ENCODE measurements at regions not wholly inside any gene's neighbourhood (a gene's known extent, or its start where the extent isn't known, plus 50 kb on each side); places are given as distances from the start of the nearest gene placed in this dataset.

DNA sequence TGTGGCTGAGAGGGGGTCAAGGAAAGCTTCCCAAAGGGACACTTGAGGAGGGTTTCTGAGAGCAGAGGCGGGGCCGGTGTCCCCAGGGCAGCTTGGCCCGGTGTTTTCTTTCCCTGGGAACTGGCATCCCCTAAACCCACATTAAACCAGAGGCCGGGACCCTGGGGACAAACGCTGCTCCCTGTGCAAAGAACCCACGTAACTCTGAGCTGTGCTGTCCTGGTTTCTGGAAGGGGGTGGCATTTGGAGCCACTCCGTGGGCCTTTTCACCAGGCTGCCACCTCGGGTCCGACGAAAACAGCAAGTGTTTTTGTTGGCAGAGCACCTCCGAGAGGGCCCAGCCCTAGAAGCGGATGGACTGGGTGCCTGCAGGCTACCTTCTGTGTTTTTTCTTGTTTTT lies 100.2 kb upstream of the ANO1 start:
- Histone ChIP-seq H3K27me3 (peaks cover 18% of the 10 kb centered on the region), H3K36me3 (no peaks in the 10 kb centered on the region), H3K4me3 (no peak overlapping the region), H3K27ac (no peak overlapping the region), H3K9me3 (no peaks in the 10 kb centered on the region), H3K4me1 (peaks cover 0 to 6% (median 0%) of the 10 kb centered on the region in 4 donors)
- DNase-seq = no peak
- WGBS, 2 donors (ENCODE audit: low coverage in 1 of 2) = 75 to 85% methylated on average over 4 to 12 of the region's 12 CpGs
- TF ChIP-seq EP300 (IDR thresholded peaks at IDR 0.05; ENCODE audit: low read depth) (no peak), POLR2A (IDR thresholded peaks at IDR 0.05) (no peak), POLR2AphosphoS5 (IDR thresholded peaks at IDR 0.05) (no peak)
- TF ChIP-seq, protein P1, sequence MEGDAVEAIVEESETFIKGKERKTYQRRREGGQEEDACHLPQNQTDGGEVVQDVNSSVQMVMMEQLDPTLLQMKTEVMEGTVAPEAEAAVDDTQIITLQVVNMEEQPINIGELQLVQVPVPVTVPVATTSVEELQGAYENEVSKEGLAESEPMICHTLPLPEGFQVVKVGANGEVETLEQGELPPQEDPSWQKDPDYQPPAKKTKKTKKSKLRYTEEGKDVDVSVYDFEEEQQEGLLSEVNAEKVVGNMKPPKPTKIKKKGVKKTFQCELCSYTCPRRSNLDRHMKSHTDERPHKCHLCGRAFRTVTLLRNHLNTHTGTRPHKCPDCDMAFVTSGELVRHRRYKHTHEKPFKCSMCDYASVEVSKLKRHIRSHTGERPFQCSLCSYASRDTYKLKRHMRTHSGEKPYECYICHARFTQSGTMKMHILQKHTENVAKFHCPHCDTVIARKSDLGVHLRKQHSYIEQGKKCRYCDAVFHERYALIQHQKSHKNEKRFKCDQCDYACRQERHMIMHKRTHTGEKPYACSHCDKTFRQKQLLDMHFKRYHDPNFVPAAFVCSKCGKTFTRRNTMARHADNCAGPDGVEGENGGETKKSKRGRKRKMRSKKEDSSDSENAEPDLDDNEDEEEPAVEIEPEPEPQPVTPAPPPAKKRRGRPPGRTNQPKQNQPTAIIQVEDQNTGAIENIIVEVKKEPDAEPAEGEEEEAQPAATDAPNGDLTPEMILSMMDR (IDR thresholded peaks at IDR 0.05) = no peak
- in situ Hi-C loops (cut with MboI; ENCODE audit: low pct_ligation_motif_present in 1 of 4, low pct_unique_long_range_greater_than_20kb in 1 of 4, low sequenced_read_pairs in 3 of 4) = no loop called here
- intact Hi-C loops (cut with DNase I; ENCODE audit: low total_unique reads) = no loop called here

DNA sequence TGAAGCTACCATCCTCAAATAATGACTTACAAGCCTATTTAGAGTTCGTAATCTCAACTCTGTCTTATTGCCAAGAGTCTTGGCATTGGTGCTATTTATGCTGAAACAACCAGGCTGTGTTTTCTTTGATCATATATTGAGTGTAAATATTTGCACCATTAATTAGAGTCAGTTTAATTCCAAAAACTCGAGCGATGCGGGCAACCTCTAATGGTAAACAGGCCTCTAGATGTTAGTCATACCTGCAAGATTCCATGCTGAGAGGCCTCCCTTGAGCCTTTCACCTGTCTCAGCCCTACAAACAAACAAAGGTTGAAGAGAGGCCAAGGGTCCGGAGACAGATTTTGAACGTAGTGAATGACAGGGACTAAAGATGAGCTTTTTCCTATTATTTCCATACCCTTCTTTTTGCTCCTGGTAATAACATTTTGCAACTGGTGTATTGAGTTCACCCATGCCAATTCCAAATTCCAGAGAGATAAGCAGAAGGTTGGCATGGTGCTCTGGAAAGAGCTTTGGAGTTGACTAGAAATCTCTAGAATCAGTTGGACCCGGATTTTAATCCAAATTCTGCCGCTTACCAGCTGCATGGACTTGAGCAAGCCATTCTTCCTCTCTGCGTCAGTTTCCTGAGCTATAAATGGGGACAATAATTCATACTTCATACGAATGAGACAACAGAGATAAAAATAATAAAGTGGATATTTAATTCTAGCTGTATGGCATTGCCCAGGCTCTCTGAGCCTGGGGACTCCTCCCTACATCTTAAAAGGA lies 99.1 kb upstream of the ANO1 start:
- in situ Hi-C loops (cut with MboI; ENCODE audit: low pct_ligation_motif_present in 1 of 4, low pct_unique_long_range_greater_than_20kb in 1 of 4, low sequenced_read_pairs in 3 of 4) (no loop called here), intact Hi-C loops (cut with DNase I; ENCODE audit: low total_unique reads) (no loop called here)
- H3K9me3 ChIP-seq = no peaks in the 10 kb centered on the region
- no peak overlapping the region for H3K4me3 ChIP-seq
- no peak for DNase-seq
- WGBS, 2 donors (ENCODE audit: low coverage in 1 of 2) = 73 to 79% methylated on average over 8 to 10 of the region's 10 CpGs
- peaks cover 29% of the 10 kb centered on the region for H3K27me3 ChIP-seq
- no peaks in the 10 kb centered on the region for H3K36me3 ChIP-seq
- TF ChIP-seq POLR2A (IDR thresholded peaks at IDR 0.05) (no peak), EP300 (IDR thresholded peaks at IDR 0.05; ENCODE audit: low read depth) (no peak), POLR2AphosphoS5 (IDR thresholded peaks at IDR 0.05) (no peak)
- TF ChIP-seq, protein P1 (IDR thresholded peaks at IDR 0.05) = no peak
- H3K27ac ChIP-seq = no peak overlapping the region
- peaks cover 0 to 4% (median 0%) of the 10 kb centered on the region in 4 donors for H3K4me1 ChIP-seq

DNA sequence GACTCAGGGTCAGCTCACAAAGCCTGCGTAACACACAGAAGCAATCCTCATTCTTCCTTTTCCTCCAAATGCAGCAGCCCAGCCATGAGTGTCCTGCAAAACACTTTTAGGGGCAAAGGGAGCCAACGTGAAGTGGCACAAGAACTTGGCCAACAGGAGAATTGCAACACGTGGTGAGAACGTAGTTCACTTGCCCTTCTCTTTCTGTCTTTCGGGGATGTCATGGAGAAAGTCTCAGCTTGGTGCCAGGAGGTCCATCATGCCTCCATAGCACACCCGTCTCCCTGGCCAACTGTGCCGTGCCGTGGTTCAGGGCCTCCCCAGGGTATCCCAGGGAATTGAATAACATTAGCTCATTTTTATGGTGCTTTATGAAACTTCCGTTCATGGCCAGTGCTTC lies 98.5 kb upstream of the ANO1 start:
- WGBS, 2 donors (ENCODE audit: low coverage in 1 of 2) = 71 to 100% methylated on average over 1 to 9 of the region's 9 CpGs
- no peaks in the 10 kb centered on the region for H3K9me3 ChIP-seq
- in situ Hi-C loops (cut with MboI; ENCODE audit: low pct_ligation_motif_present in 1 of 4, low pct_unique_long_range_greater_than_20kb in 1 of 4, low sequenced_read_pairs in 3 of 4) (no loop called here), intact Hi-C loops (cut with DNase I; ENCODE audit: low total_unique reads) (no loop called here)
- no peaks in the 10 kb centered on the region for H3K36me3 ChIP-seq
- TF ChIP-seq, protein P1 (IDR thresholded peaks at IDR 0.05) = no peak
- no peak for TF ChIP-seq POLR2AphosphoS5 (IDR thresholded peaks at IDR 0.05)
- no peak for TF ChIP-seq POLR2A (IDR thresholded peaks at IDR 0.05)
- H3K4me3 ChIP-seq = no peak overlapping the region
- H3K4me1 ChIP-seq = no peaks in the 10 kb centered on the region
- H3K27me3 ChIP-seq = peaks cover 35% of the 10 kb centered on the region
- DNase-seq = no peak
- H3K27ac ChIP-seq = no peak overlapping the region

DNA sequence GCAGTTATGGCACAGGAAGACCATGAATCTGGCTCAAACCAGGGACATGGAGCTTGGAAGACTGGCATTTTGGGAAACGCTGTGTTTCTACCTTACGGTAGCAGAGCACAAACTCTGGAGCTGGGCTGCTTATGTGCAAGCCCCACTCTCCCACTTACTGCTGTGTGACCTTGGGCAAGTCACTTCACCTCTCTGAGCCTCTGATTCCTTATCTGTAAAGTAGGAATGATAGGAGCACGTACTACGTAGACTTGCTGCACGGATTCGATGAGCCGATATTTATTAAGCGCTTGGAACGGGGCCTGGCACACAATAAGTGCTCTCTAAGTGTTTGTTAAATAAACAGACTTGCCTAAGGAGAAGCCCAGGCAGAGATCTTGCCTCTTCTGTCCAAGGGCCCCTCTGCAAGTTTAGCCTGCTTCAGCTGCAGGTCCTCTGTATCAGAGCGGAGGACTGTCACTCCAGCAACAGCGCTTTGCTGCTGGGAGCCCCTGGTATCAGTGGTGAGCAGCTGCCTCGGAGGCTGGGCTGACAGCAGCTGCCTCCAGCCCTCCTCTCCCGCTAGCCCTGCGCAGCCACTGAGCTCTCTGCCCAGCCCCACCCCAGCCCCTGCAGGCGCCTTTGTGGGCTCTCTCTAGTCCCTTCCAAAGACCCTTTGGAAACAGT lies 96.9 kb upstream of the ANO1 start:
- Histone ChIP-seq H3K9me3 (no peaks in the 10 kb centered on the region), H3K27ac (no peak overlapping the region), H3K27me3 (peaks cover 51% of the 10 kb centered on the region), H3K36me3 (no peaks in the 10 kb centered on the region), H3K4me3 (no peak overlapping the region), H3K4me1 (peaks cover 0 to 14% (median 13%) of the 10 kb centered on the region in 4 donors)
- intact Hi-C loops (cut with DNase I; ENCODE audit: low total_unique reads) (no loop called here), in situ Hi-C loops (cut with MboI; ENCODE audit: low pct_ligation_motif_present in 1 of 4, low pct_unique_long_range_greater_than_20kb in 1 of 4, low sequenced_read_pairs in 3 of 4) (no loop called here)
- 64 to 100% methylated on average over 2 to 15 of the region's 15 CpGs for whole genome bisulfite sequencing, 2 donors (ENCODE audit: low coverage in 1 of 2)
- TF ChIP-seq POLR2A (IDR thresholded peaks at IDR 0.05) = no peak
- no peak for TF ChIP-seq EP300 (IDR thresholded peaks at IDR 0.05; ENCODE audit: low read depth)
- TF ChIP-seq, protein P1 (IDR thresholded peaks at IDR 0.05) = no peak
- no peak for TF ChIP-seq POLR2AphosphoS5 (IDR thresholded peaks at IDR 0.05)
- DNase-seq = no peak
